ENCODE measurements at regions not wholly inside any gene's neighbourhood (a gene's known extent, or its start where the extent isn't known, plus 50 kb on each side); places are given as distances from the start of the nearest gene placed in this dataset.

GRCh38 chr5:147036691-147037245, 158.2 kb upstream of the PPP2R2B start:
- H3K27ac Mint-ChIP-seq (ENCODE audit: unreplicated experiment): no peak overlapping the region
- no peaks in the 10 kb centered on the region for H3K27me3 Mint-ChIP-seq (ENCODE audit: unreplicated experiment)
- H3K9me3 Mint-ChIP-seq (ENCODE audit: unreplicated experiment): peaks cover 2% of the 10 kb centered on the region
- no peak for TF ChIP-seq CTCF (IDR thresholded peaks at IDR 0.05; ENCODE audit: partially characterized antibody, unreplicated experiment)
- H3K4me1 Mint-ChIP-seq (ENCODE audit: low read depth, unreplicated experiment): peaks cover 3% of the 10 kb centered on the region
- no peaks in the 10 kb centered on the region for H3K36me3 Mint-ChIP-seq (ENCODE audit: unreplicated experiment)
- H3K4me3 Mint-ChIP-seq (ENCODE audit: unreplicated experiment): no peak overlapping the region
- no peak for DNase-seq

- no peak for DNase-seq
- Mint-ChIP-seq H3K9me3 (ENCODE audit: unreplicated experiment) (peaks cover 2% of the 10 kb centered on the region), H3K36me3 (ENCODE audit: unreplicated experiment) (no peaks in the 10 kb centered on the region), H3K27me3 (ENCODE audit: unreplicated experiment) (no peaks in the 10 kb centered on the region), H3K4me1 (ENCODE audit: low read depth, unreplicated experiment) (peaks cover 3% of the 10 kb centered on the region), H3K4me3 (ENCODE audit: unreplicated experiment) (no peak overlapping the region), H3K27ac (ENCODE audit: unreplicated experiment) (no peak overlapping the region)
- TF ChIP-seq CTCF (IDR thresholded peaks at IDR 0.05; ENCODE audit: partially characterized antibody, unreplicated experiment): no peak
Measured at GRCh38 chr5:147037515-147038205, 159.1 kb upstream of the PPP2R2B start.

- no peaks in the 10 kb centered on the region for H3K27me3 Mint-ChIP-seq (ENCODE audit: unreplicated experiment)
- H3K4me3 Mint-ChIP-seq (ENCODE audit: unreplicated experiment): no peak overlapping the region
- peaks cover 7% of the 10 kb centered on the region for H3K4me1 Mint-ChIP-seq (ENCODE audit: low read depth, unreplicated experiment)
- TF ChIP-seq CTCF (IDR thresholded peaks at IDR 0.05; ENCODE audit: partially characterized antibody, unreplicated experiment): no peak
- DNase-seq: no peak
- no peak overlapping the region for H3K27ac Mint-ChIP-seq (ENCODE audit: unreplicated experiment)
- peaks cover 2% of the 10 kb centered on the region for H3K9me3 Mint-ChIP-seq (ENCODE audit: unreplicated experiment)
- no peaks in the 10 kb centered on the region for H3K36me3 Mint-ChIP-seq (ENCODE audit: unreplicated experiment)
Measured at GRCh38 chr5:147040856-147041255, 162.3 kb upstream of the PPP2R2B start.

- DNase-seq: no peak
- peaks cover 8% of the 10 kb centered on the region for H3K4me1 Mint-ChIP-seq (ENCODE audit: low read depth, unreplicated experiment)
- H3K9me3 Mint-ChIP-seq (ENCODE audit: unreplicated experiment): no peaks in the 10 kb centered on the region
- H3K27me3 Mint-ChIP-seq (ENCODE audit: unreplicated experiment): no peaks in the 10 kb centered on the region
- no peak overlapping the region for H3K27ac Mint-ChIP-seq (ENCODE audit: unreplicated experiment)
- H3K36me3 Mint-ChIP-seq (ENCODE audit: unreplicated experiment): no peaks in the 10 kb centered on the region
- no peak for TF ChIP-seq CTCF (IDR thresholded peaks at IDR 0.05; ENCODE audit: partially characterized antibody, unreplicated experiment)
- no peak overlapping the region for H3K4me3 Mint-ChIP-seq (ENCODE audit: unreplicated experiment)
Measured at GRCh38 chr5:147044572-147045273, 166.2 kb upstream of the PPP2R2B start.

- Mint-ChIP-seq H3K4me3 (ENCODE audit: unreplicated experiment) (no peak overlapping the region), H3K27me3 (ENCODE audit: unreplicated experiment) (no peaks in the 10 kb centered on the region), H3K9me3 (ENCODE audit: unreplicated experiment) (no peaks in the 10 kb centered on the region), H3K4me1 (ENCODE audit: low read depth, unreplicated experiment) (peaks cover 8% of the 10 kb centered on the region), H3K36me3 (ENCODE audit: unreplicated experiment) (no peaks in the 10 kb centered on the region), H3K27ac (ENCODE audit: unreplicated experiment) (no peak overlapping the region)
- DNase-seq: no peak
- TF ChIP-seq CTCF (IDR thresholded peaks at IDR 0.05; ENCODE audit: partially characterized antibody, unreplicated experiment): no peak
Measured at GRCh38 chr5:147045290-147045689, 166.7 kb upstream of the PPP2R2B start.
